ENCODE measurements at regions not wholly inside any gene's neighbourhood (a gene's known extent, or its start where the extent isn't known, plus 50 kb on each side); places are given as distances from the start of the nearest gene placed in this dataset.

Small RNA genes lying in the stretch of these regions (small RNA-seq; reads per million reads assigned to genes)
- gene AP000522.1, result 0 reads per million in 7 experiments
